GM23338 (cell line): ENCODE measurements at regions not wholly inside any gene's neighbourhood (a gene's known extent, or its start where the extent isn't known, plus 50 kb on each side); places are given as distances from the start of the nearest gene placed in this dataset.

ENCODE experiments used
- CTCF ChIP-seq, 2 experiments: fragments of 200-600 bp in 1 of 2; sonication (generic) in 1 of 2; conservative IDR thresholded peaks; 2 replicates each; pipeline versions ENCODE4 v1.5.1 to v1.6.1; 2016 to 2017; ENCODE audit warnings: antibody characterized with exemption in 2 of 2, low read depth in 2 of 2, mild to moderate bottlenecking in 2 of 2, moderate library complexity in 1 of 2
- JUNB ChIP-seq: IDR thresholded peaks from one replicate; pipeline ENCODE4 v1.6.1; 2016; ENCODE audit warnings: antibody characterized with exemption; ENCODE audit not compliant: unreplicated experiment
- REST ChIP-seq: IDR thresholded peaks from one replicate; pipeline ENCODE4 v1.6.1; 2018; ENCODE audit warnings: antibody characterized with exemption; ENCODE audit not compliant: unreplicated experiment
- ZNF331 ChIP-seq: fragments of 250-450 bp; sonication (Bioruptor Pico); IDR thresholded peaks from 2 replicates; pipeline ENCODE4 v1.5.0; 2020; ENCODE audit warnings: low read depth, mild to moderate bottlenecking, moderate library complexity
- ZNF462 ChIP-seq: fragments of 250-450 bp; sonication (Bioruptor Pico); IDR thresholded peaks from 2 replicates; pipeline ENCODE4 v1.5.0; 2020; ENCODE audit warnings: mild to moderate bottlenecking, moderate library complexity

- no peak for TF ChIP-seq ZNF462 (CRISPR knock-in tag)
- TF ChIP-seq REST: no peak
- TF ChIP-seq ZNF331 (CRISPR knock-in tag): no peak
- TF ChIP-seq CTCF (conservative IDR thresholded peaks at IDR 0.05; ENCODE audit: low read depth in 2 of 2): no peak
- no peak for TF ChIP-seq JUNB
Observed at GRCh38 chr7:17512181-17512675, 213.8 kb downstream of the AHR start (continued).
